Hepatocyte (in vitro differentiated cells): ENCODE measurements at regions not wholly inside any gene's neighbourhood (a gene's known extent, or its start where the extent isn't known, plus 50 kb on each side); places are given as distances from the start of the nearest gene placed in this dataset.

Experiments used
- CTCF ChIP-seq: fragments of 200-600 bp; sonication (generic); IDR thresholded peaks from 2 replicates; pipeline ENCODE4 v1.5.1; 2016; ENCODE audit warnings: antibody characterized with exemption, mild to moderate bottlenecking; ENCODE audit not compliant: poor library complexity
- EZH2 ChIP-seq: fragments of 200-600 bp; sonication (generic); IDR thresholded peaks from 2 replicates; pipeline ENCODE4 v1.6.1; 2016; ENCODE audit warnings: antibody characterized with exemption, mild to moderate bottlenecking, borderline replicate concordance
- EZH2phosphoT487 ChIP-seq: fragments of 200-600 bp; sonication (generic); IDR thresholded peaks from one replicate; pipeline ENCODE4 v1.6.1; 2018; ENCODE audit warnings: antibody characterized with exemption, mild to moderate bottlenecking, low read depth, moderate library complexity; ENCODE audit not compliant: unreplicated experiment, severe bottlenecking

- TF ChIP-seq CTCF (no peak), EZH2 (no peak), EZH2phosphoT487 (no peak)
These were observed 610.8 kb downstream of the KCNJ18 start for GRCh38 chr17:22303096-22303495.
